ENCODE measurements at regions not wholly inside any gene's neighbourhood (a gene's known extent, or its start where the extent isn't known, plus 50 kb on each side); places are given as distances from the start of the nearest gene placed in this dataset.

DNA sequence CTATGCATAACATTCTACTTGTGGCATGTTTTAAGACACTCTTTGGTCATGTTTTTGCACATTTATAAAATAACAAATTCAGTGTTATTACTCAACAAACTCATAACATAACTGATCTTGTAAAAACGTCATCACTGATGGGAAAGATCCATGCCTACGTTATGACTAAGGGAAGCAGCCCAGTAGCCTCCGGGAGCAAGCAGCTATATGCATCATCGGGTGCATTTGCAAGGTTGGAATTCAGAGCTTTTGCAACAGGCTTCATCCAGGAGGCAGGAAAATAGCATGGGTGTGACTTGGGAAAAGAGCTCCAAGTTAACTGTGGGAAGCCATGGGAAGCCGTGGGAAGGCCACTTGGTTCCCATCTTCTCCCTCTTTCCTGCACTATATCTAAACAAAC is 271.6 kb upstream of the SGK1 start:
- H3K27me3 ChIP-seq (ENCODE audit: control insufficient read depth in 2 of 2, insufficient read depth in 2 of 2, low read length in 2 of 2), result no peaks in the 10 kb centered on the region
- no peaks in the 10 kb centered on the region for H3K9me1 ChIP-seq (replicated peaks; ENCODE audit: control insufficient read depth, extremely low read depth, insufficient read depth, low read length)
- no peaks in the 10 kb centered on the region for H3K9me3 ChIP-seq (replicated peaks; ENCODE audit: control insufficient read depth, insufficient read depth, low read length)
- no peak overlapping the region for H3K4me2 ChIP-seq (ENCODE audit: insufficient read depth, low read length)
- H3K36me3 ChIP-seq (ENCODE audit: control insufficient read depth in 2 of 2, extremely low read depth in 1 of 2, insufficient read depth in 2 of 2, low read length in 2 of 2), result no peaks in the 10 kb centered on the region
- no peak overlapping the region for H3K9ac ChIP-seq (replicated peaks; ENCODE audit: extremely low read depth, insufficient read depth, low read length)
- no peaks in the 10 kb centered on the region for H4K20me1 ChIP-seq (replicated peaks; ENCODE audit: control insufficient read depth, extremely low read depth, insufficient read depth, low read length)
- no peak overlapping the region for H2AFZ ChIP-seq (ENCODE audit: low read depth, low read length)
- intact Hi-C loops (cut with micrococcal nuclease) (no loop called here), dilution Hi-C loops (cut with MboI; ENCODE audit: extremely low pct_ligation_motif_present, low sequenced_read_pairs) (no loop called here)
- DNase-seq (ENCODE audit: low read depth, low spot score) (no peak), FAIRE-seq (no peak)
- no peak overlapping the region for H3K4me3 ChIP-seq (replicated peaks in 1 of 3; ENCODE audit: insufficient read depth in 1 of 3, low read depth in 1 of 3, low read length in 3 of 3)
- no peak overlapping the region for H3K27ac ChIP-seq (ENCODE audit: insufficient read depth, low read depth, low read length)
- ChIA-PET CTCF (interaction anchor here (1.1 to 1.5 kb wide), 4 partner anchors 17 to 52 kb away, joined by 3 to 6 read pairs (median 3); no protein-coding TSS in a partner anchor), POLR2A (no interaction called here)
- BruUV-seq (replicated peaks), result no TSS peak
- H3K4me1 ChIP-seq (ENCODE audit: control insufficient read depth, extremely low read depth, insufficient read depth, low read length), result no peaks in the 10 kb centered on the region
- no peak for TF ChIP-seq JUN (IDR thresholded peaks at IDR 0.05; ENCODE audit: borderline replicate concordance, insufficient read depth, insufficient read length, low read depth)
- TF ChIP-seq, protein P1, sequence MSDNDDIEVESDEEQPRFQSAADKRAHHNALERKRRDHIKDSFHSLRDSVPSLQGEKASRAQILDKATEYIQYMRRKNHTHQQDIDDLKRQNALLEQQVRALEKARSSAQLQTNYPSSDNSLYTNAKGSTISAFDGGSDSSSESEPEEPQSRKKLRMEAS (IDR thresholded peaks at IDR 0.05; ENCODE audit: insufficient read depth, insufficient read length), result no peak
- TF ChIP-seq CTCF (IDR thresholded peaks at IDR 0.05; ENCODE audit: extremely low read depth in 1 of 2, insufficient read depth in 1 of 2, low read depth in 1 of 2, low read length in 2 of 2), result no peak
- TF ChIP-seq POLR2AphosphoS5 (IDR thresholded peaks at IDR 0.05; ENCODE audit: insufficient read depth, low read depth, low read length), result no peak
- TF ChIP-seq GATA2 (IDR thresholded peaks at IDR 0.05; ENCODE audit: insufficient read depth, insufficient read length, low read depth, low read length), result no peak
- no peak for TF ChIP-seq MYC (IDR thresholded peaks at IDR 0.05; ENCODE audit: low read depth, low read length)
- no peak for TF ChIP-seq POLR2A (IDR thresholded peaks at IDR 0.05; ENCODE audit: low read depth, low read length)
- no peak for TF ChIP-seq FOS (IDR thresholded peaks at IDR 0.05; ENCODE audit: borderline replicate concordance, insufficient read depth, low read length)
- TF ChIP-seq EZH2 (IDR thresholded peaks at IDR 0.05; ENCODE audit: borderline replicate concordance, low read depth, low read length, severe bottlenecking), result no peak
- no peaks in the 10 kb centered on the region for H3K79me2 ChIP-seq (ENCODE audit: control insufficient read depth, insufficient read depth, low read length)

Data from endothelial cell of umbilical vein (primary cell).